HG03354 (cell line): ENCODE measurements at regions not wholly inside any gene's neighbourhood (a gene's known extent, or its start where the extent isn't known, plus 50 kb on each side); places are given as distances from the start of the nearest gene placed in this dataset.

Experiments
- ATAC-seq: cut with Tn5 transposase; IDR thresholded peaks from one replicate; pipeline ENCODE4 v1.9.1; 2021; ENCODE audit warnings: mild to moderate bottlenecking; ENCODE audit not compliant: unreplicated experiment, poor library complexity, severe bottlenecking

DNA sequence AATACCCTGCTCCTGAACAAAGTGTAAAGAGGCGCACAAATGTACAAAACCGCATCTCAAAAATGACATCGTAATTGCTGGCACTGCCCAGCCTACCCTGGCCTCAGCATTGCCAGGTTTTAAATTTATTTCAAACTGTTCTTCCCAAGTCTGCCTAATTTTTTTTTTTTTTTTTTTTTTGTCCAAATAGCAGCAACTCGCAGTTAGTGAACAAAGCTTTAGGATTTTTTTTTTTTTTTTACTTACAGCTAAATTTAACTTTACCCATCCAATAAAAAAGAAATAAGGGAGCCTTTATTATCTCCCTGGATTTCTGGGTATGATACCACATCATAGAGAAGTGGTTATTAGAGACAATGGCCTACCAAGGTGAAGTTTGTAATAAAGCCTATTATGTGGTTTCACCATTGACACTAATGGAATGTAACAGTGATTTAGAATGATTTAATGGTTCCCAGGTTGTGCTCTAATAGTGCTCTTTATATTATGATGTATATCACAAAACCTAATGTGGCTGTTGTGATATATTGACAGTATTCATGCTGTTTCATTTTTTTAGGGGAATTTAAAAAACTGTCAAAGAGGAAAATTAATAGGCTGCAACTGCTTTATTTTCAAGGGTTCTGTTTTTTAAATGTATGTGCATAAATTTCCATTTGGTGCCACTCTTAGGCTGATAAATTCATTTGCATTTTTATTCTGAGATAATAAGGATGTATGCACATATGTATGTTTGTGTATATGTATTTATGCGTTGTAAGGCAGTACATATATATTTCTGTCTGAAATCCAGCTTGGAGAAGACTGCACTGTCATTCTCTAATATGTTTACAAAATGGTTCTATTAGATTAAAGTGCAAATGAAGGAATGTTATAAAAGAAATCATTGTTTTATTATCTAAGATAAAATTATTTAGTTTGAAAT lies 309.0 kb downstream of the TFEC start:
- no peak for ATAC-seq

DNA sequence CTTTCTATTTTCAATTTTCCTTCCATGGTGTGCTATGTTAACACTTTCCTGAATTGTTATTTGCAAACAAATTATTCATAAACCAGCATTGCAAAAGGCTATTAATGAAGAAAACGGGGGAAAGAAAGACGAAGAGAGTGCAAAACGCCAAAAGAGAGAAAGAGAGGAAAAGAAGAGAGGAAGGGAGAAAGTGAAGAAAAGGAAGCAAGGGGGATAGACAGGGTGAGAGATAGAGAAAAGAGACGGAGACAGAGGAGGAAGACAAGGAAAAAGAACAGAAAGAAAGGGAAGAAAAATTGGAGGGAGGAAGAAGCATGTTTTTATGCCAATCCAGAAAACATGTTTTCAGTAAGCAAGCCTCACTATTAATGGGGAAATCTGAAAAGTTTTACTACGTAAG lies 310.6 kb downstream of the TFEC start:
- ATAC-seq, result no peak

DNA sequence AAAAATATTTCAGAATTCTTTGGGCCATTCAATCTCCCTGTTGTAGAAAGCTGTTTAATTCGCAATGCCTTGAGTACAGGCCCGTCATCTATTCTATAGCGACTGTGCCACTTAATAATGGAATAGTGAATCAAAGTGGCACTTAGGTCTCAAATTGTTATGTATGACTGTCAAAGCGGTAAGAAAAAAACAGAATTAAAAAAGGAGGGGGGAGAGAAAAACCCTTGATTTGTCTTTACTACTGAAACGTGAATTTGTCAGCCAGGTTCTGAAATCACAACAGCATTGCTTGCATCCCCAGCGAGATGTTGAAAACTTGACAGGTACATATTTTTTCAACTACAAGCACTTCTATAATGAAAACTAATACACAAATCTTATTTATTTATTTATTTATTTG lies 320.9 kb downstream of the TFEC start:
- no peak for ATAC-seq

DNA sequence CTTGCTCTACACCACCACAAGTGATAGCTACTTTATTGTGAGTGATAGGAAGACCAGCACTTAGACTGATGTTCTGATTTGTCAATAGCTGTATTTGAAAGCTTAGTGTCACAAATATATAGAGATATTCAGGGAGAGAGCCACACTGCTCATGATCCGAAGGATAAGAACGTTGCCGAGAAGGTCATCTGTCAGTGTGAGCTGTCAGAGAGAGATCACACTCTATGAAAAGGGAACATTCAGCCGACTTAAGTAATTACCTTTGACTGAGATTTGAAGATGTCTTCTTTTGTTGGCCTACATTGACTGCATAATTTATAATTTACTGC lies 322.6 kb downstream of the TFEC start:
- ATAC-seq, result no peak

DNA sequence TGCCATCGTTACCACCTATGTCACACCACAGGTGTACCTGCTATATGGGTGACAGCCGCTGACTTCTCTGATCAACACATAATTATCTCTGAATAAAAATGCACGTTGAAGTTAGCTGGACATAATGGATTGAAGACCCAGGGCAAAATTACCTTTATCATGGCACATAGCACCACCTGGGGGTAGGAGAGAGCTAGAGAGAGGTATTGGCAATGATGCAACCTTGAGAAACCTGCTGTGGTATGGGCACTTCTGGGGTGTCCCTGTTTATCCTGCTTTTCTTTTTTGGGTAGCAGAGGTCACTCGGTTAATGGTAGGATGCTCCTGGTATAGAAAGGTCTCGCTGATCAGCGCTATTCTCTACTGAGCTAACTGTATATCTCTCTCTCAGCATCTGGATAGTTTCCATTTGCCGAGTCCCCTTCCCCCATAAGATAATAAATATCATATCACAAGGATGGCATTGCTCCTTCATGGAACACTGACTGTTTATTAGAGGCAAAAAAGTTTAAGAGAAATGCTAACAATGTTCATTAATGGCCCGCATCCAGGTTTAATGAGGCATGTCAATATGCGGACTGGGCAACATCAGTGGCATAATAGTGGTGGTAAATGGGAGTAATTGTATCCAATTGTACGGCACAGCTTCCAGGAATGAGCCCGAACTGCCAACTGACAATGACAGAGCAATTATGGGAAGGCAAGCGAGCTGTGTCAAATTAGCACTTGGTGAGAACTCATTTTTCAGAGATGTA lies 323.1 kb downstream of the TFEC start:
- peak; percentile 57 for ATAC-seq

DNA sequence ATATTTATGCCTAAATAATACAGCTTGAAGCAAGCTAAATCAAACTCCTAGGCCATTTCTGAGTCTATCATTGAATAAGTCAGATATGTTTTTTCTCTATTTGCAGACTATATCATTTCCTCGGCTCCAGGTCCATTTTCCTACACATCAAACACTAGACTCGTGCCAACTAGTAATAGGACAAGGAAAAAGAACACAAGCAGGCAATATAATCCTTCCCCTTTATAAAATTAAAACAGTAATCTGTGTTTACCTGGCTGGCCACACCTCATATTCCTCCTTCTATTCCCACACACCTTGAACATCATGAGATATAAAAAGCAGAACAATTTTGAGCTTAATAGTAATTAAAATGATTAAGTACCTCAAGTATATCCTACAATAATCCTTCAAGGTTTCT lies 325.7 kb downstream of the TFEC start:
- no peak for ATAC-seq

DNA sequence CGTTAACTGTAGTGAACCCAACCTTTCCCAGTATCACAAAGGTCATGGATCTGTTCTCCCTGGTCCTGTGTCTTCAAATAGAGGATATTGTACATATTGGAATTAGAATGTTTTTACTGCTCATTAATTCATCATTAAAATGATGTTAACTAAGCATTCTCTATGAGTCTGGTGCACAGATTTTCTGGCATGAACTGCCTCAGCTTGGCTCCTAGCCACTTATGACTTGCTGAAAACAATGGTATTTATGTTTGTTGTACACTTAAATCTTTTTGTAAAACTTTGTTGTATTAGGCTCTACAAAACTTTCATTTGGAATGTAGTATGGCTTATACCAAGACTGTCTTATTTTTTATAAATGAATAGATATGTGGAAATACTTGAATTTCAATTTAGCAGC lies 329.4 kb downstream of the TFEC start:
- ATAC-seq, result no peak

DNA sequence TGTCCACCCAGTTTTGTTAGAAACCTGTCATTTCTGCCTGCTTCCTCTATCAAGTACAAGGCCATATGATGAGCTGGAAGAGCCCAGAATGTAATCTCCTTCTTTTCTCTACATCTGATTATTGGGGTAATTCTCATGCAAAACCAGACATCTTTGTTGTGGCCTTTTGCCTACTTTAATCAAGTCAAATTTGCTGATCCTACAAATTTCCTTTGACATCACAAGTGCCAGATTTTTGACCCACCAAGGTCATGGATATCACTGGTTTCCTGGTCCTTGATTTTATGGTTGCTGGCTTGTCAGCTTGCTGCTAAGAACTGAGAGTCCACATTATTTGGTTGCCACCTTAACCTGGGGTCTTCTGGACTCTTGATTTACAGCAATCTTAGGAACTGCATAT lies 336.1 kb downstream of the TFEC start:
- no peak for ATAC-seq

DNA sequence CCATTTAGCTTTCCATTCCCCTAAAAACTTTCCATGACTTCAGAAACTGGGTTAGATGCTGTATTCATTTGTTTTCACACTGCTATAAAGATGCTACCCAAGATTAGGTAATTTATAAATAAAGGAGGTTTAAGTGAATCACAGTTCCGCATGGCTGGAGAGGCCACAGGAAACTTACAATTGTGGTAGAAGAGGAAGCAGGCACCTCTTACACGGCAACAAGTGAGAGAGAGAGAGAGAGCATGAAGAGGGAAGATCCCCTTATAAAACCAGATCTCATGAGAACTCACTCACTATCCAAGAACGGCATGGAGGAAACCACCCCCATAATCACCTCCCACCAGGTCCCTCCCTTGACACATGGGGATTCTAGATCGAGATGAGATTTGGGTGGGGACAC lies 336.8 kb downstream of the TFEC start:
- peak; percentile 64 for ATAC-seq

DNA sequence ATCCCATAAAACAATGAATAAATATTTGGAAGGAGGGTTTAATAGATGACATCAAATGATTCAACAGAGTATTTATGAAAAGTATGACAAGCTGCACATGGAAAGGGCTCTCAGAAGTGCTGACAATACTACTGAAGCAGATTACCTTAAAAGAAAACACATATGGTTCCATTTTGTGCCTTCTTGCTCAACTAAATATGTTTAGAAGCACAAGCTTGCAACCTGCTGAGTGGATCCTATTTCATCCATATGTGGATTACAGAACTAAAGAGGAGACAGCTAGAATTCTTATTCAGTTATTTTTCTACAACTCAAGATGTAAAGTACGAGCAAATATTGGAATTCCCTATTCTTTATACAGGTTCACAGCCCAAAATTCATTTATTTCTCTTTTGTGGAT lies 340.6 kb downstream of the TFEC start:
- ATAC-seq, result no peak

DNA sequence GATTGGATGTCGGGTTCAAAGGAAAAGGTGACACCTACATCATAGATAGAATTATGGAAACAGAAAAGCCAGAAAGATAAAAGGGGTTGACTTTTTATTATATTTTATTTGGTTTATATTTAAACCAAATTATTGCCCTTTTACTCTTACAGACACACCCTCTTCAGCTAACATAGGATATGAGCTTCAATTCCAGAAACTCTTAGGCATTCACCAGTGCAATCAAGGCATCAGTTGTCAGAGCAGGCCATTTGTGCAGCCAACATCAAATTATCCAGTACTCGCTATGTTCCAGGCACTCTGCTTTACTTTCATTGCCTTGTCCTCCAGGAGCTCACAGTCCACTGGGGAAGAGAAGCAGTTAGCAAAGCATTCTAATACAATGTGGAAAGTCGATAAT lies 347.5 kb downstream of the TFEC start:
- ATAC-seq, result no peak

DNA sequence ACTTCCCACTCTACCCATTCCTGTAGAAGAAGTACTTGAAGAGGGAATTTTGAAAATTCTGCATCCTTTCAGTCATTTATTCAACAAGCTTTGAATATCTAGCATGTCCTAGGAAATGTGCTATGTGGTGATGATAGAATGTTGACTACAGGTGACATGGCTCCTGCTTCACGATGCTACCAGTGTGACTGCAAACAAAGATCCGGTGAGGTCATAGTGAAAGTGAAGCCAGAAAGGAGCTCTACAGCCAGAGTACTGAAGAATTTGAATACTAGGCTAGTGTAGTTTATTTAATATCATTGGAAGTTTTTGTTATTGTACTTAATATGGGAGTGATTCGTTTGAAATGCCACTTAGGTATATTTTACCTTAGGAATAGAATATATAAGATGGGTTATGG lies 348.1 kb downstream of the TFEC start:
- peak; percentile 51 for ATAC-seq

DNA sequence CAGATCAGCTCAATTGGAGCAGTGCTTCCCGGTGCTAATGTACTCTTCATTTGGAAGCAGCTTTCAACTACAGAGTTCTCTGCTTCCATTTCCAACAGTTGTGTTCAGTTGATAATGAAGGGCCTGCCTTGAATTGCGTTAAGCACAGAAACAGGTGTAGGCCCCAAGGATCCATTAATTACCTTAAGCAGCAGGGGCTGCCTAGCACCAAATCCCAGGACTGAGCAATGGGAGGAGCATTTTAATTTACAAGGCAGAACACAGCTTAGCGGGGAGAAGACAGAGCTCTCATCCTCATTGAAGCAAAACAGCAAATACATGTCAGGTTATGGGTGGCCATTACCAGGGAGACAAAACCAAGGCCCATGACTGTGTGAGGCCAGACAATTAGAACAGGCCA lies 349.6 kb downstream of the TFEC start:
- no peak for ATAC-seq

DNA sequence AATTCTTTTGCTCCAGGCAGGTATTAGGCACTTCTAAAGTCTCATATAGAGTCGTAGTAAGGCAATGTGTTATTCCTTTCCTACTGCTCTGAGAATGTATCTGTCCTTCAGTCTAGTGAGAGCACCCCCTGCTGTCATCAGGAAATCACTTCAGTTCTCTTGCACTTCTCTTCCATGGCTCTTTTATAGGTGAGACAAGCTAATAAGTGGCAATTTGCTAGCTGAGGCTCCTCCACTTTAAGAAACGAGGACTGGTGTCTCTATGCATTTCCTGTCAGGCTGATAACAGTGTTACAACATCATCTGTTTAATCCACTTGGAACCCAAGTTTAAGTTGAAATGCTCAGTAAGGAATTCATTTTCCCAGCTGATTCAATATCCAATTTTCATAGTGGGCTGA lies 350.6 kb downstream of the TFEC start:
- ATAC-seq, result peak; percentile 69

DNA sequence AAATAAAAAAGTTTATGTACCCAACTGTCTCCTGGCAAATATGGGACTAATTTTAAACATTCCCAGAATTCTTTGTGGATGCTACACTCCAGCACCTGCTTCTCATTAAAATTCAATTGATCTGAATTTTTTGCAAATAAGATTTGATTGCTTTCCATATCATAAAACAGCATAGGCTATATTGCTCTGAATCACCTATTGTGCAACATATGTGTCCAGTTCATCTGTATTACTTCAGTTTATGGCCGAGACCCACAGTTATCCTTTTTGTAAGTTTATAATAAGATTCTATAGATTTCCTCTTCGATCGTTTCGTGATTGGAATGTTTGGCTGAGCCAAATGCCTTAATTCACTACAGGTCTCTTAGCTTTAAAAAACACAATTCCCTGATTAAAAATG lies 351.1 kb downstream of the TFEC start:
- no peak for ATAC-seq

DNA sequence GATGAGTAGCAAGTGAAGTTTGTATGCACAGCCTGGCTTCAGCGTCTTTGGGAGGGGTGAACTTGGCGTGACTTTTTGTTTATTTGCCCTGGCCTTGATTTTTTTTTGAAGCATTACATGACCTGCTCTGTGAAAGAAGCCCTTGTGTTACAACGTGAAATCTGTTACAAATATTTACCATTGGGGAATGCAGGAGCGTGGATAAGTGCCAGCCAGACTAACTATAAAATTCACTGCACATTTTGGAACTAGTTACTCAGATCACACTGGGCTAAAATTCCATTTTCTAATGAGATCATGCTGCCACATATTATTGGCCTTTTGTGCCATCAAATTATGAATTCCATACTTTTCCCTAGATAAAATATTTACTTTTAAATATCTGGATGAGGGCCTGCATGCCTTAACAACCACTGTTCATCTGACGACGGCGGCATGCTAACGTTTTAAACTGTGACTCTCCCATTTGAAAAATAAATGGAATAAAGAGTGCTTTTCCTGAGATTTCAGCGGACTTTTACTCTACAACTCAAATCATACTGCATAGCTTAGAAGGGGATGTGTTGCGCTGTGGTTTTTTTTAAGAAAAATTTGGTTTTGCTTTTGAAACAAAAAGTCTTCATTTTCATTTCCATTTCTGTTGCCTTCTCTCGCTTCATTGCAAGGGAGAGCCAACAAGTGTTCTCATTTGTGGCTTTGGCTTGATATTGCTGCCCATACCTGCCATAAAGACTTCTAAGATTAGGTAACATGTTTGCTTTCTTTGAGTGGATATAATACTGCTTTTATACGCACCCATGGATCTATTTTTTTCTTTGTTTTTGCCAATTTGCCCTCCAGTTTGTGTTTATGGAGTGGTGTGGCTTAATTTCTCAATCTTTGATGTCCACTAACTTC lies 352.2 kb downstream of the TFEC start:
- no peak for ATAC-seq

DNA sequence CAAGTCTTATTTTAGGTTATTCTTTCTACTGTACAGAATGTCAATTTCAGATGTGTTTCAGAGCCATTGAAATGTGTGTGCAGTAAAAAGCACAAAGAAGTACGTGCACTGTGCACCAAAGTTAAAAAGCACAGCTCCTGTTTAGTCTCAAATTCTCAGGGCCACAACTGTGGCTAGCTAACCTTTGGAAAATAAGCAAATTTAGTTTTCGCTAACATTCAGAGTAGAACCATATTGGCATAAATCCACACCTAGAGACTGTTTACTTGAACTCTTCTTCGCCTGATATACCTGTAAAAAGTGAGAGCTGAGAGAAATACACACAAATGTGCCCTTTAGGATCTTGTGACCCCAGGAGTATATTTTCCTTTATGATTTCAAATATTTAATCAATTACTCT lies 353.9 kb downstream of the TFEC start:
- ATAC-seq, result no peak

DNA sequence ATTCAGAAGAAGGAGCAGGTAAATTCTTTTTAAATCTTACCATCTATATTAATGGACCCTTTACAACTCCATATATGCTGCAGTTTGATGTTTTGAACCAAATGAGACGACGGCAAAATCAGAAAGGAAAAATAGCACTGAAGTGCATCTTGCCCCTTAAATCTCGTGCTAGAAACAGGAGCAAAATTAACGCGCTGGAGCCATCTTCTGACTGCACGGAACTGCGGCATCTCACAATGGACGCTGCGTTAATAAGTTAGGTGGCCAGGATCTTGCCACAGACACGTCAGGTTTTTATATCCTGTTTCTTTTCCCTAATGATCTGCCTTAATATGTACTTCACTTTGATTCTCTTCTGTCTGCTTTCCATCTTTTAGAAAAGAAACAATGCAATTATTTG lies 354.5 kb downstream of the TFEC start:
- no peak for ATAC-seq

DNA sequence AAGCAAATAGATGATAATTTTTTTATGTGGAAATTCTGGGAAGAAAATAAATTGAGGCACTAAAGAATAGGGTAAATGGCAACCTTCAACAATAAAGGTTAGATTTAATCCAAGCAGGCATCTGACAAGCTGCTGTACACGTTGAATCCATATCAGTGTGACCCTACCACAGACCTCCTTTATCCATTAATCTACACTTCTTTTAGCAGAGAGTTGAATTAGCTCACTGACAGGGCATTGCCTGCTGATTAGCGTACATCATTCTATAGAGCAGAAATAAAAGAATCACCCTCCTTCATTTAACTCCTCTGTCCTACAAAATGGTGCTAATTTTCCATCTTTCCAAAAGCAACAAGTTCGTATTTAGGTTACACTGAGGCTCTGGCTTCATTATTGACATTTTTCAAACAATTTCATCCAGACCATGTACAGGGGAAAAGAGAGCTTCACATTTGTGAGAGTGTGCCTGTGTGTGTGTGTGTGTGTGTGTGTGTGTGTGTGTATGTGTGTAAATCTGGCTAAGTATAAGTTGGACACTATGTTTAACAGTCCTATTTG lies 356.0 kb downstream of the TFEC start:
- ATAC-seq, result no peak

DNA sequence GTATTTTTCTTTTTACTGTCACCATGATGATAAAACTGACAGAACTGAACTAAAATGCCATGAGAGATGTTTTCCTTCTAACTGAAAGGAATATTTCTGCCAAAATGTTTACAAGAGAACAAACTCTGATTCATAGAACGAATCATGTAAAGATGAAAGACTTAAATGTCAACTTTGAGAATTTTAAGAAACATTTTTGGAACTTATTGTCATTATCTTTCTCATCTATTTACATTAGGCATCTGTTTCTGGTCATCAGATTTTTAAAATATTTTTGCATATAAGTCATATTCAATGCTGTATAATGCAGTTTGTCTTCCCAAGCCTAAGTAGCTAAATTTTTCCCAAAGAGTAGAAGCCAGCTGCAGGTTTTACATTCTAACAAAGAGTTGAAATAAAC lies 358.5 kb downstream of the TFEC start:
- ATAC-seq, result no peak
